NCI-H2171 (cell line): ENCODE measurements at regions not wholly inside any gene's neighbourhood (a gene's known extent, or its start where the extent isn't known, plus 50 kb on each side); places are given as distances from the start of the nearest gene placed in this dataset.

Experiments
- DNase-seq: peaks from one replicate; lab custom pipeline; 2025; lab: John Stamatoyannopoulos, UW

DNA sequence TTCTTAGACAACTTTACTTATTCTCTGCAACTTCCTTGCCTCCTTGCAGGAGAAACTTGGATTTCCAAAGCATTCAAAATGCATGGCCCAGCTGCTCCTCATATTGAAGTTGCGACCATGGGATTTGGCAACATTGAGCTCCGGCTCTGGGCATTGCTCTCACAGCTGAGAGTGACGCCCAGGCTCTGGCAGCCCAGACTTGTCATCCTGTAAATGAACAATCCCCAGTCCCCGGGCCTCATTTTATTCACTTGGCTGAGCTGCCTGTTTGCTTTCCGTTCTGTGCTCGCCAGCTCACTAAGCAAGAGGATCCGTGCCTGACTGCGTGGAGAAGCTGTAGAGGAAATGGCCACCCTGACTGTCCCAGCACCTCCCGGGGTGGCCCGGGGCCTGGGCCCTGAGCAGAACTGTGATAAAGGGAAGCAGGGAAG, 119.5 kb upstream of the CD93 start:
- no peak for DNase-seq

DNA sequence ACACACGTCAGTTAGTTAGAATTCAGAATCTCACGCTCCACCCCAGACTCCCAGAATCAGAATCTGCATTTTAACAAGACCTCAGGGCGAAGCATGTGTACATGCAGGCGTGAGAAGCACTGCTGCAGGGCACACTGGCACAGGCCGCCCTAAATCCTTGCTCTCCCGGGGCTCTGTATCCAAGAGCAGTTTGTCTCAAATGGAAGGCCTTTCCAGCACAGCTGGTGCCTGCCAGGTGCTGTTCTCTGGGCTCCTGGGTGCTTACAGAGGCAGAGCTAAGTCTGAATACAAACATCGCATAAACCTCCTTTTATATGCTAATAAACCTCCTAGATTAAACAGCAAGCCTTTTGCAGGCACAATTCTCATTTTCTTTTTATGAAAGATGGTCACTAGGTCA, 119.1 kb upstream of the CD93 start:
- DNase-seq, result no peak

DNA sequence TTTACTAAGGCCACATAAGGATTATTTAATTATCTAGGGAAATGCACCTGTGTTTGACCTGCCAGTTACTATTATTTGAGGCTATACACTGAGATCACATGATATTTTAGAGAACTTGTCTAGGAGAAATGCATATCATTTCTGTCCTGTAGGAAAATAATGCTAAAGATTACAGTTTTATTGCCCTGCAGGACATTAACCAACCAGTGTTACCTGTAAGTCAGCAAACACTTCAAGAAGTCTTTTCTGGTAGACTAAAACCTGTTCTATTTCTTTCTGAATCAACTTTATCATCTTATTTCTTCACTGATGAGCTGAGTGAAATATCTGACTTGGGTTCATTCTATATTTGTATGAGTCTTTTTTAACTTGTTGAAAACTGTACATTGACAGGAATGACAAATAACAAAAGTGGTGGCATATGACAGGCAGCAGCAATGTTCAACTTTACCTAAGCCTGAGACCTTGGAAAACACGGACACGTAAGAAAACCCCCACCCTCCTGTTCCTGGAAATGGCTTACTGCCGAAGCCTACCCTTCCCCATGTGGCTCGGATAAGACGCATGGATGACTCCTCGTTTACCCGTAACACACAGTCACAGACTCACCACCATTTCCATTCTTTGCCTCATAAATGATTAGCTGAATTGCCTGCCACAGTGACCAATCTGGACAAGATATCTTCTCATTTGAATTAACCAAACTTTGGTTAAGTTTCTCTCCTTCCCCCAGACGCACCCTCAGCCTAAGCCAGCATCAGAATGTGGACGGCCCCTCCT, 118.0 kb upstream of the CD93 start:
- no peak for DNase-seq

DNA sequence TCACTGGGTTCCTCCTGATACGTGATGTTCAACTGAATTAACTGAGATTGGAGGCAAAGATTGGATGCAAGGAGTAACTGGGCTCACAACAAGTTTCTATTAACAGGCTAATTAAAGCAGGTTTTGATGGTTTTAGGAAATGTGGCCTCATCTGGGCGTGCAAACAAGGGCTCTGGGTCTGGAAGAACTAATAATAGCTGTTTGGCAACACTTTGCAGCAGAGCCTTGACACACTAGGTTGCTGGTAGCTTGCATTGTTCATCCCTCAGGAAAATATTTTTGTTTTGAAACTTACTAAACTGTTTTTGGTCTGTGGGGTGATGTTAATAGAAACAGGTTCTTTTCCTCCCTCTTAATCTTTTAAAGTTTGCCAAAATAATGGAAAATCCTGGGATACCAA, 117.2 kb upstream of the CD93 start:
- no peak for DNase-seq

DNA sequence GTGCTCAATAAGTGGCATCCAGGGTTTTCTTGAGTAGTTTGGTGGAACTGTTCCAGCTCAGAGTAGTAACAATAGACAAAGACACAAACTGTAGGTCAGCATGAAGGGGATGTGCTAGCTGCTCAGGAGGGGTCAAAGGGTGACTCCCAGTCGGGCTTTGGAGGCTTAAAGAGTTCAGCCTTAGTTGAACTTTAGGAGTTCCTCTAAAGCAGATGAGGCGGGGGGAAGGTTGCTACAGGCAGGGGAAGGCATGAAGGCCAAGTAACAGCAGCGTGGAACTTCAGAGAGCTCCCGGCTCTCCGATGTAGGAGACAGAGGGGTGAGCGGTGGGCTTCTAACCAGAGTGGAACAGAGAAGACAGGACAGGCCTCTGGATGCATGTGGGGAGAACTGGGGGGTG, 115.5 kb upstream of the CD93 start:
- DNase-seq, result no peak

DNA sequence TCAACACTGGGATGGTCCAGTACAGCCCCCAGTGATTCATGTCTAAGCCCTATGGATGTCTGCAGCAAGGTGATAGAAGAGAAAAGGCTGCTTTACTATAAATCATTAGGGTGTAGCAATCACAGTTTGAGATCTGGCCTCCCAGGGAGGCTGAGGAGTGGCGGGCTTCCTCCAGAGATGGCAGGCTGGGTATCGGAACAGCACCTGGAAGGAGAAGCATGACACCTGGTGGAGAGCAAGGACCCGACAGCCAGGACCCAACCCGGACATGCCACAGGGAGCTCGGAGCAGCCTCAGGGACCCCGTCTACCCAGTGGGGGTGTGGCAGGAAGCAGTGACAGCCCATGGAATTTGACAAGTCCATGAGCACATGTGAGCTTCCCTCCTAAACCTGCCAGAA, 114.8 kb upstream of the CD93 start:
- no peak for DNase-seq

GRCh38 chr20:23200413-23200812, 114.3 kb upstream of the CD93 start:
- DNase-seq, result no peak

GRCh38 chr20:23199356-23199755, 113.2 kb upstream of the CD93 start:
- no peak for DNase-seq

DNA sequence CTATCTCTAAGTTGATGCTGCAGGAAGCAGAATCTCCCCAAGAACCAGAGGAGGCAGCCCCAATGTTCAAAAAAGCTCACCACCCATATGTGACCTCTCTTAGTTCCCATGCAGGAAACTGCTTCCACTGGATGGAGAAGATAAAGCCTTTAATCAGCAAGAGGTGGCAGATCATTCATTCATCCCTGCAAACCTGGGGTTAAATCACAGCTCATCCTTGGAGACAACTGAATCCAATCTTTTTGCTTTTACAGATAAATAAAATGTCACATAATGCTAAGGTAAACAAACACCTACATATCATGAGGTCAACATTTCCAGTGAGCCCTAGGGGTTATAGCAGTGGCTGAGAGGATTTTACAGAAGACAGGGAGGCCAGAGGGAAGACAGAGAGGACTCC, 112.7 kb upstream of the CD93 start:
- no peak for DNase-seq

GRCh38 chr20:23197836-23198235, 111.7 kb upstream of the CD93 start:
- DNase-seq, result no peak

DNA sequence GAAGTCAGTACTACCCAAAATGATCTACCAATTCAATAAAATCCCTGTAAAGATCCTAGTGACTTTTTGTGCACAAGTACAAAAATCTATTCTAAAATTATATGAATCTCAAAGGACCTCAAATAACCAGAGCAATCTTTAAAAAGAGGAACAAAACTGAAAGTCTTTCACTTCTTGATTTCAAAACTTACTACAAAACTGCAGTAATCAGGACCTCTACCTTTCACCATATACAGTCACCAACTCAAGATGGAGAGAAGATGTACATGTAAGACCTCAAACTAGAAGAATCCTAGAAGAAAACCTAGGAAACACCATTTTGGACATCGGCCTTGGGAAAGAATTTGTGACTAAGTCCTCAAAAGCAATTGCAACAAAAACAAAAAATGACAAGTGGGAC, 109.5 kb upstream of the CD93 start:
- DNase-seq, result no peak

DNA sequence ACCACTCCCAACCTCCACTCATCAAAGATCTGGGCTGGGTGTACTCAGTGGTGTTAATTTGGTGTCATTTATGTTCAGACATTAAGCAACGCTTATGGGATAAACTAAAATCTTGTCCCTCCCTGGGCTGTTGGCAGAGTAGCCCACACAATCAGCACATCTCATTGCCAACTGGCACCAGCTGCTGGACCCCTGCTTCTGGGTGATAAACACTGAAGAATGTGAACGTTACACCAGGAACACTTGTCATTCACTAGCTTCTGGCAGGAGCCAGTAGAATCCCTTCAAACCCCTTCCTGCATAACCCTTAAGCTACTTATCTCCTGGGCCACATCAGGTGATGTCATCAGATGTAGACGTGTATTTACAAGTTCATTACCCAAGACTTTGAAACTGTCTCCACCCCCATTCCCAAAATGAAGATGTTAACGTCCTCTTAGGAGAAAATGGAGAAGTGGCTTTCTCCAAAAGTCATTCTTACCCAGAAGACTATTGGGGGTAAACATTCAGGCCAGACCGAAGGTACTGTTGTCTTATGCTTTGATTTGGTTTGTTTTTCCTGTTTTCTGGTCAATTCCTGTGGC, 107.8 kb upstream of the CD93 start:
- DNase-seq, result no peak

DNA sequence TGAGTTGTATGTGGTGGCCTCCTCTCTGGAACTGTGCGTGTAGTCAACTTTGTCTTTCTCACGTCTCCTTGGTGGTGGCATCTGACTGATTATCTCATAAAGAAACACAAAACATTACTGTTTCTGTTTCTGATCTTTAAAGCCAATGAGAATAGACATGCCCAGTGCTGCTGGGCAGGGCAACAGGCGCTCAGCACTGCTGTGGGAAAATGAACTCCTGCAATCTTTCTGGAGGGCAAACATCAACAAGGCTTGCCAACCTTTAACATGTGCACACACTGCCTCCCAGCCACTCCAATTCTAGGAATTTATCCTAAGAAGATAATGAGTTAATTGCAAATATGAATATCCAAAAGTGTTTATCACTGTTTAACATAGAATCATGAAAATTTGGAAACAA, 106.3 kb upstream of the CD93 start:
- DNase-seq, result no peak

DNA sequence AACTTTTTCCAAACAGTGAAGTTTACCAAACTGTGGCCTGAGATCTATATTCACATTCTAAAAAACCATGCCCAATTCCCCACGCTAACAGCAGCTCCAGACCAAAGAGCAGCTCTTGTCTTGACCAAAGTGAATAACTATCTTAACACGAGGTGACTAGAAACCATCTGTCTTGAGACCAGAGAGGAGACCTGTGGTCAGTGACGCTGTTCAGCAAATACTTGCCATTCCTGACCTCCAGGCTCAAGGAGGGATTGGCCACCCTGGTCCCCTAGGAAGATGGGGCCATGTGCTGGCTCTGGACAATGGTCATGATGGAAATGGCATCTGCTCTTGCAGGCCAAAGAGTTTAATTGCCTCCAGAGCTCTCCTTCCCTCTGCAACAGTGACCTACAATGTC, 104.4 kb upstream of the CD93 start:
- DNase-seq, result no peak

GRCh38 chr20:23189854-23190253, 103.7 kb upstream of the CD93 start:
- DNase-seq, result no peak

DNA sequence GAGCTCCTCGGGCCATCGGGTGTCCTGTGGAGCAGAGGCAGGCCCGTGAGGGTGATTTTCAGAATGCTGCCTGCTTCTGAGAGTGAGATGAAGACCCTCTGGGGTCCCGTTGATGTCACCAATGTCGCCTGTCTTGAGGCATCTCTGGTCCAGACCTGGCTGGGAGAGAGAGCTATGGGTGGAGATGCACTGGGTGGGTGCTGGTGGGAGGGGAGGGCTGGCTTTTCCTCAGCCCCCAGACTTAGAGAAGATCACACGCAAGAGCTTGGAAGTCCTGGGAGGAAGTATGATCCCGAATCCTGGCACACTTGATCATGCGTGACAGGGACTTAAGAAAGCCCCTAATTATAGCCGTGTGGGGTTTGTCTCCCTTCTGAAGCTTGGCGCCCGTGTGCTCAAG, 103.2 kb upstream of the CD93 start:
- no peak for DNase-seq

- no peak for DNase-seq
These were observed 102.4 kb upstream of the CD93 start for GRCh38 chr20:23188377-23189169.

- DNase-seq, result no peak
These were observed 101.6 kb upstream of the CD93 start for GRCh38 chr20:23187751-23188150.

- DNase-seq, result no peak
These were observed 100.7 kb upstream of the CD93 start for GRCh38 chr20:23186808-23187207.

- DNase-seq, result no peak
These were observed 94.4 kb upstream of the CD93 start for GRCh38 chr20:23180451-23180921.

DNA sequence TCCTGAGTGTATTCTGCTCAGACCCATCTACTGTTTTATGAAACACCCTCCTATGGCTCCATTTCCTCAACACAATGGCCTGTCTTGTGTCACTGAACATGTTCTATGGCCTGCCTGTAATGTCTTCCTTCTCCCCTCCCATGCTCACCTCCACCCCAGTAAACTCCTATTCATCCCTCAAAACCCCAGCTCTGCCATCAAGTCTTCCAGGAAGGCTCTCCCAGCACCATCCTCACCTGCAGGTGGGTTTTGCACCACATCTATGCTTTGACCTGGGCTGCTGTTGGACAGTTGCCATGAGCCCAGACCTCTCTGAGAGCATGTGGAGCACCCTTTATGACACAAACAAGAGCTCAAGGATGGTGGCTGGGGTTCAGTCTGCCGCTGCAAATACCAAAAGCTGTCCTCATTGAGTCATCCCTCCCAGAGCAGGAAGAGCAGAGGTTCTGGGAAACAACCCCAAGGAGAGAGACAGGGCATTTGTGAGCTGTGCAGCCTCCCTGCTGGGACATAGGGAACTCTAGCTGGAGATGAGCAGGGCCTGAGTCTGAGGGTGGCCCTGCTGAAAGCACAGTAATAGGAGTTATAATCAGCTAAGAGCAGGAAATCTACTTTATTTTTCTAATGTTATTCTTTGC, 93.8 kb upstream of the CD93 start:
- no peak for DNase-seq

DNA sequence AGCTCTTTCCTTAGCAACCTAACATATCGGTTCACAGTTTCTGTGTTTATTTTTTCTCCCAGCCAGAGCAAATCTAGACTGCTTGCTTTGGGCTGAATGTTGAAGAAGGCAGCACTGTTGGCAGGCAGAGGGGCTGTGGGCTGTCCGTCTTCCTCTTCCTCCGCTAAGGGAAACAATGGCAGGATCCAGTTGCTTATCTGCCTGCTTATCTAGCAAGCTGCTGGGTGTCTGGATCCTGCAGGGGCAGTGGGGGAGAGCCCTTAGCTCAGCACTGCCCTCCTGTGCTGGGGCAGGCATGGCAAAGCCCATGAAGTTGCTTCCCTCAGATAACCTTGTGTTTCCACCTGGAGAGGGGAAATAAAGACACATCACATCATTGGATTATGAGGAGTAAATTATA, 92.7 kb upstream of the CD93 start:
- DNase-seq, result no peak

DNA sequence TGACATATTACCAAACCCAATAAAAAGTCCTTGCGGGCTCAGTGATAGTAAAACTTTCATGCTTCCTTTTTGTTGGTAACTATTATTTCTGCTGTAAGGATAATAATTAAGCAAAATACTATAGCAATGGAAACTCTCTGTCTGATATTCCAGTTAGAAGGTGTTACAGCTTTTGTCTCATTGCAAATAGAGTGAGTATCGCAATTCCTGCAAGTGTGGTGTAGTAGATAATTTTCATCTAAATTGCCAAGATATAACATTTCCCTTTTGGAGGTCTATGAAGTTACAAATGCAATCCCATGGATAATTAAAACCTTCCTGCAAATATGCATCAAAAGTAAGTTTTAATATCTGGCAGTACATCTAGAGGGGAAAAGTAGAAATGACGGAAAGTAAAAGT, 88.7 kb upstream of the CD93 start:
- no peak for DNase-seq
